HG03045 (cell line): ENCODE measurements at regions not wholly inside any gene's neighbourhood (a gene's known extent, or its start where the extent isn't known, plus 50 kb on each side); places are given as distances from the start of the nearest gene placed in this dataset.

Experiments
- ATAC-seq: cut with Tn5 transposase; IDR thresholded peaks from one replicate; pipeline ENCODE4 v1.9.1; 2021; ENCODE audit warnings: mild to moderate bottlenecking, moderate library complexity; ENCODE audit not compliant: unreplicated experiment

DNA sequence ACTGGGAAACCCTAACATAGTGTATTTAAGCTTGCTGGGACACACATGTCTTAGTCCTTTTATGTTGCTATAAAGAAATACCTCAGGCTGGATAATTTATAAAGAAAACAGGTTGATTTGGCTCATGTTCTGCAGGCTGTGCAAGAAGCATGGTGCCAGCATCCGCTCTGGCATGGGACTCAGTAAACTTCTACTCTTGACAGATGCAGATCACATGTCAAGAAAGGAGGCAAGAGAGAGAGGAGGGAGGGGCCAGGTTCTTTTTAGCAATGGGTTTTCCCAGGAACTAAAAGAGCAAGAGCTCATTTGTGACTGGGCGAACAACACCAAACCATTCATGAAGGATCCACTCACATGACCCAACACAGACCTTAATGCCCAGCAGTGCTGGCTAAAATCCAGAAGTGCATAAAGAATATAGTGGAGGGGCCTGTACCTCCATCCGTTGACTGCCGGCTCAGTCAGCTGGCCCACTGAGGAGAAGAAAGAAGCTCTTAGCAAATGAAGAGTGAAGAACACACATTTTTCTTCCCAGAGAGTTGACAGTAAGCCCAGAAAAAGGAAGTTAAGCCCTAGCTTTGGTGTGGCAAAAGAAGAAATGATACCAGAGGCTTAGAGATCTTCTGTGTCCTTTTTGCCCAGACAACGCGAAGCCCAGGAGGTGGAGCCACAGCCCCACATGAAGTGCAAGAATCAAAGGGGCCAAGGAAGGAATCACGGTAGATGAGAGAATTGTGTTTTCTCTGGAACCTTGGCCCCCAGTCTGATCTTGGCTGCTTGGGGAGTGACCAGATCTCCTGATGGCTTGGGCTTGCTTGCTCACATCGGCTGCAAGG, 183.5 kb upstream of the FAM98A start:
- no peak for ATAC-seq

DNA sequence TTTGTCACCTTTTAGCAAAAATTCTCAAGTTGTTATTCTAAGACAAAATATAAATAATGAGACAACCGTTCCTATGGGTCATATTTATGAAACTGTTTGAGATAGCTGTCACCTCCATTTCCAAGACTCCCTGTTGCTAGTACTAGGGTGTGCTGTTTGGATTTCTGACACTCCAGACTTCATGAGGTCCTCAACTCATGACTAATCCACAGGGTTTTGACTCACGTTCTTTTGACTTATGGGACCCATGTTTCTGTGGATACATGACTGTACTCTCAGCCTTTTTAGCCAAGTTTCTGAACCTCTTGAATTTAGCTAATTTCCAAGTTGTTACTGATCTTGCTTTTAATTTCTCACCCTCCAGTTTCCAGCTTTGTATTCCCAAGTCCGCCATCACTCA, 178.7 kb upstream of the FAM98A start:
- ATAC-seq, result no peak

DNA sequence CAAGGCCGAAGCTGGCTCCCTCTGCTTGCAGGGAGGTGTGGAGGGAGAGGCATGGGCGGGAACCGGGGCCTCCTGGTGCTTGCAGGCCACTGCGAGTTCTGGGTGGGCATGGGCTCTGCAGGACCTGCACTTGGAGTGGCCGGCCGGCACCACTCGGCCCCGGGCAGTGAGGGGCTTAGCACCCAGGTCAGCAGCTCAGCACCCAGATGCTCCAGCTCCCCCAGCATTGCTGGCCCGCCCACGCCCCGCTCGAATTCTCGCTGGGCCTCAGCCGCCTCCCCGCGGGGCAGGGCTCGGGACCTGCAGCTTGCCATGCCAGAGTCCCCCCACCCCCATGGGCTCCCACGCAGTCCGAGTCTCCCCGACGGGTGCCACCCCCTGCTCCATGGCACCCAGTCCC, 176.2 kb upstream of the FAM98A start:
- no peak for ATAC-seq

DNA sequence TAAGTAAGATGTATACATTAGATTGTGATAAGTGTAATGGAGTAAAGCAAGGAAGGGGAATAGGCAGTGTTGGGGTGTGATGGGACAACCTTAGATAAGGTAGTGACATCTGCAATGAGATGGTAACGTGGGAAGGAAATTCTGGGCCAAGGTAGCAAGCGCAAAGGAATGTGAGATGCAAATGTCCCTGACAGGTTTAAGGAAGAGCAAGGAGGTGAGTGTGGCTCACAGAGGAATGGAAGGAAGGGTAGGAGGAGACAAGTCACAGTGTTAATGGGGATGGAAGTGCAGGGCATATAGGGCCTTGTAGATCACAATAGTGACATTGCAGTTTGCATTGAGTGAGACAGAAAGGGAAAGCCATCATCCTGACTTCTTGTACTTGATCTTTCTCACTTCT, 170.9 kb upstream of the FAM98A start:
- ATAC-seq, result no peak

DNA sequence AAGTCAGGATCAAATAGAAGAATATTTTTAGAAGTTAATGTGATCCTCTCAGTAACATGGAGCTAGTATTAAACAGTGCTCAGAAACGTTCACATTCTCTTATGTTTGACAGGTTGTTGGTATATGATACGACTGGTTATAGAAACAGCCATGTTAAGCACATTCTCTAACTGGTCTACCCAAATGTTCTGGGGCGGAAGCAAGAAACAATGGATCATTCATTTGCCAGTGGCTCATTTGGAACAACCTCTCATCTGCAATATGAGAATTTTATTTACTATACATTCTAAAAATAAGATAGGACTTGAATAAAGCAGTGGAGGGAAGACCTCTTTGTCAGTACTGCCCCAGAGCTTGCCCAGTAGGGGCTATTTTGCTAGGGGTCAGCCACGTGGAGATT, 167.1 kb upstream of the FAM98A start:
- no peak for ATAC-seq

DNA sequence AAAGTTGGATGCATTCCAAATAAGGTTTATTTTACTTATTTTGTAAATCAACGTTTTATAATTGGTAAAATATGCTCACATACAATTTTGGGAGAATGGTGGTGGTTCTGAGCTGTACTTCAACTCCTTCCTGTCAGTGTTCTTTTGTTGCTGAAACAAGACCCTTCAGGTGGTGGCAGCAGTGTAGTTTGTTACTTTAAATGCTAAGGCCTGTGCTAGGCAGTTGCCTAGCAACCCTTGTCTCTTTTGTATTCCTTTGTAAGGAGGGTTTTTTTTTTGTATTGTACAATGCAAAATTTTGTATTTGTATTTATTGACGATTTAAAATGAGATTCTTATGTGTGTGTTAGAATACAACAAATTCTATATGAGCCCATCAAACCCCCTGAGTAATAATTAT, 166.0 kb upstream of the FAM98A start:
- ATAC-seq, result no peak

DNA sequence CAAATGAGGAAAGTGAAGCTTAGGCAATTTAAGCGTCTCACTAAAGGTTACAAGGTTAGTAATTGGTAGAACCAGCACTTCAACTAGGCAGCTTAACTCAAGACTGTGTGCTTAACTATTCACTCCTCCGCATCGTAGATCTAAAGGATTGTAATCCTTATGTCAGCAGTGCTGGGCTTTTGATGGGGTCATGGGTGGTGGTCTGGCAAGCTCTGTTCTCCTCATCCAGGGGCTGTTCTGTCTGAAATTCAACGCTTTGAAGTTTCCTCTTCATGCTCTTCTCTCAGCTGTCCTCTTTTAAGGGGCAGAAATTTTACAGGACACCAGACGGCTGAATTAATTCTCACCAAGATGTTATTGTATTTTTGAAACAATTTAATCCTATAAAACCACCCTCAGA, 165.5 kb upstream of the FAM98A start:
- no peak for ATAC-seq

DNA sequence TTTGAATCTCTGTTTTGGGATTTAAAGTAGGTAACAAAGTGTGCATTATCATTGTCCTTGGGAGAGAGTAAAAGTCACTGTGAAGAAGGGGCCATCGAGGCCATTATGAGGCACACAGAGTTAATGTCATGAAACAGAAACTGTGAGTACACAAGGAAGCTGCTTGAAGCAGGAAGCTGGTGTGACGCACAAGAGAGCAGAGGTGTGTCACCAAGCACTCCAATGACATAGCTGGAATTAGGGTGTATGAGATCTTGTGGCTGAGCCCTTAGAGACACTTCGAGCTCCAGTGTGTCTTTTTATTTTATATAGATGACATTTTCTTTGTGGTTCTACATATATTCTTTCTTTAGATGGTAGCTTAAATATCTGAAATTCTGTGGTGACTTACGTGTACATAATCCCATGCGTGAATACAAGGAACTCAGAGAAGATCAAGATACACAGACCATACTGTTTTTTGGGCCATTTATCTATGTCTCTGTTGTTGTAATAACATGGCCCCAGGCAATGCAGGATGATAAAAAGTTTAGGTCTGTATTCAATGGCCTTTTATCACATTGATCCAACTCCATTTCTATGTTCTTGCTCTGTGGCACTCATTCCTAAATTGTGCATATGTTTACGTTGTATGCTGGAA, 164.7 kb upstream of the FAM98A start:
- ATAC-seq, result no peak

DNA sequence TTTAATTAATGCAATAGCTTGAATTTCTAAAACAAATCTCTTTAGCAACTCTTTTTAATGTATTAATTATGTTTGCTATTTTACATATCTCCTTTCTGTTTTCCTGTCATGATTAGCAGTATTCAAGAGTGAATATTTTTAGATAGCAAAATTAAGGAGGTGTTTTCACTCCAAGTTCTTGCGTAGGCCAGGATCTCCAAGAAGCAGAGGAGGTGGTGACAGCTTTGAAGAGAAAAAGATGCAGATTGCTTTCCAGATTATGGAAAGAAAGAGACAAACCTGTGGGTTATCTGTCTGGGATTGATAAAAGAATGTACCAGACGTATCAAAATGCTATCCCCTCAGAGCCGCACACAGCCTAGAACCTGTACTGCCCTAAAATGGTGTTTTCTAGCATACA, 163.5 kb upstream of the FAM98A start:
- ATAC-seq, result no peak

DNA sequence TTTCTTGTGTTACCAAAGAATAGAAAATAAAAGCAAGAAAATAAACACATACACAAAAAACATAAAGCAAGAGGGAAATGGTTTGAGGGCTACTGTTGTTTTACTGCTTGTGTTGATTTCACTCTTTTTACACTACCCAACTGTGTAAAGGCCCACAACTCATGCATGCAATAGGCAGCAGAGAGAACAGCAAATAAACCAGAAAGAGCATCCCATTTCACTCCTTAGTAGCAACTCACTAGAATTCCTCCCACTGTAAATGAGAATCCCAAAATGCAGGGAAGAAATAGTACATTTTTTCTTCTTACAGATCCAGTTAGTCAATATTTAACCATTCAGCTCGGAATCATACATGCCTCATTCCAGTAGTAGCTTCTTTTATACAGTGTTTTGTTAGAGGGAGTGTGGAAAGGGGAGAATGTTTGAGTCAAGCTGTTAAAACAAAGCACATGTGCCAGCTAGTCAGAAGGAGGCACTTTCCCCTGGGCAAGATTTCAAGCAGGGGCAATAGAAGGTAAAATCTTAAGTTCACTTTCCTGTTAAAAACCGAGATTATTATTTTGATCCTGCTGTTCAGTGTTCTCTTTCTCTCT, 147.2 kb upstream of the FAM98A start:
- ATAC-seq, result no peak

DNA sequence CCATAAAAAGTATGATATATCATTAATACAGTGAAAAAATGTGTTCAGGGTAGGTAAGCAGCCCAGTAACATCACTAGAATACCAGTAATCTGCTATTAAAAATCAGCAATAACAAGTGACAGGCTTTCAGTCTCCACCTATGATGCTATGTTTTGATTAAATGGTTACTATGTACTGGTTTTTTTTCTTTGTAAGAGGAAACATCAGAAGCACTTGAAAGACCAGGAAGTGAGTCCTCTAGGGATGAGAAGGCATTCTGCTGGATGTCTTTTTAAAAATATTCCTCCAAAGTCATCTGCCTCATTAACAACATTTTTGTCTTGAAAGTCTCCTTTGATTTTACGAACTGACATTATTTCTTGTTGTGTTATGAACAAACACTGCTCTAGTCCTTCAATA, 136.0 kb upstream of the FAM98A start:
- ATAC-seq, result no peak

DNA sequence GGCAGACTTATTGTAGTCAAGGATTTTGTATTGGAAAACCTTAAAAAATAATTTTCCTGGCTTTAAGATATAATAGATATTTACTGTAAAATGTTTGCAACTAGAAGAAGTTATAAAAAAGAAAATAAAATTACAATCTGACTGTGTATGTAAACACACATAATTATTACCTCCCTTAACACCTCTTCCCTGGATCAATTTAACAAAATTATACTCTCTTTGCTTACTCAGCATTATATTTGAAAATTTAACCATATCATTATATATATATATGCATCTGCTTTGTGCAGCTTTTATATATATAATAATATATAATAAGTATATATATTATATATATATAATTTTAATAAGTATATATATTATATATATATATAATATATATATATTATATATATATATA, 131.7 kb upstream of the FAM98A start:
- no peak for ATAC-seq

DNA sequence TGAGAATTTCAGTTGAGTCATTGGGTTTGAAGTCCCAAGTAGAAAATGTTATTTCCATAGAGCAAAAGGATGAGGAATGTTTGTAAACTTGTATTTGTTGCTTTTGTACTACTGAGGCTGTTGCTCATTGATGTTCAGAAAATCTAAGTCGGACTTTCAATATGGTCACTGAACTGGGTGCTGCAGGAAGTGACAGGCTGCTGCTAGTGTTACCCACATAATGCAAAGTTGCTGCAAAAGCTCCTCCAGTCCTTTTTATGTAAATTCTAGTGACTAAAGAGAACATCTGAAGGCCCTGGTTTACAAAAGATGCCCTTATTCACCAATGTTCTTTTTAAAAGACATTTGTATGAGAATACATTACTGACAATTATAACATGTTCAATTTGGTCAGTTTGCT, 131.1 kb upstream of the FAM98A start:
- ATAC-seq, result no peak

DNA sequence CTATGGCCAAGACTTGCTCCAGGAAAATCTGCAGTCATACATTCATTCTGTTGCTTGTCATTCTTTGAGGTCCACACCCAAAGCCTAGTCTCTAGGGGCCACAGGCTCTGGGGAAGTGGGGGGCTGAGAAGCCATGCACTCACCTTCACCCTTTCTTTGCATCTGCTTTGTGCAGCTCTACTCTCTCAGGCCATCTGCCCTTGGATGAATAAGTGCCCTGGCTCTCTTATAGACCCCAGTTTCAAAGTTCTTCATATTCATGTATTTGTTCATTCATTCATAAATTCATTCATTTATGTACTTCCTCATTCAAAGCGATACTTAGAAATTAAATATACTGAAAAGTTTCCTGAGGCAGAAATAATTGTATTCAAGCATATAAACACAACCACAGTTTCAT, 130.3 kb upstream of the FAM98A start:
- ATAC-seq, result no peak

DNA sequence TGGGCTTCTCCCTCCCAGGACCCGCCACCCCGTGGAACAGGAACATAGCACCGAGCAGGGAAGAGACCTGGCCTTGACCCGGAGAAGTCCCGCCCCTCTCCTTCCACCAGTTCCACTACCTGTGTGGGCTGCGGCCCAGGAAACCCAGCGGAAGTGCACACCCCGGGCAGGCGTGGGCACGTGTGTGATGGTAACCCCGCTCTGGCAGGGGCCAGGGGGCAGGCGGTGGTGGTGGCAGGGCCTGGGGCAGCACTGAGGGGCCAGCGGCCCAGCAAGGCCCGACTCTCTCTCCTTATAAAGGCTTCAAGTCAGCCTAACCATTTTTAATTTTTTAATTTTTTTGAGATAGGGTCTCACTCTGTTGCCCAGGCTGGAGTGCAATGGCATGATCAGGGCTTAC, 129.0 kb upstream of the FAM98A start:
- no peak for ATAC-seq

DNA sequence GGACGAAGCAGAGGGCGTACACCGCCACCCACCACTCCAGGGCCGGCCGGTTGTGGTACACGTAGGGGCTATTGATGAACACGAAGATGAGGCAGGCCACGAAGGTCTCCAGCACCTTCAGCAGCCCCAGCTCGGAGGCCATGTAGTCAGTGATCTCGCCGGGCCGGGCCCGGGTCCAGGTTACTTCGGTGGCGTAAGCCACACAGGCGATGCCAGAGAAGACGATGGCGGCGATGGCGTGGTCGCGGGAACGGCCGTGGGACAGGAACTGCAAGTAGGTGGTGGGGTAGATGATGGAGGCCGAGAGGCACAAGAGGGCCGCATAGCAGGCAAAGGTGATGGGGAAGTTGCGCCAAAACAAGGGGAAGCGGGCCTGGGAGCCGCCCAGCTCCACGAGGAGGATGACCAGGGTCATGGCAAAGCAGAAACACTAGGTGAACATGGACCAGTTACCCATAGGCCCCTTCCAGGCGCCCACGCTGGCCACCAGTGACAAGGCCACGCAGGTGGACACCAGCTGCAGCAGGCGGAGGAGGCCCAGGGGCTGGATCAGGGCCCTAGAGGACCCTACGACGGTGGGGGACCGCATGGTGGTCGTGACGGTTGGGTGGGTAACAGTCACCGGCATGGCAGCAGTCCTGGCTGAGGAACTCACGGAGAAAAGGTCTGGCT, 128.4 kb upstream of the FAM98A start:
- no peak for ATAC-seq

DNA sequence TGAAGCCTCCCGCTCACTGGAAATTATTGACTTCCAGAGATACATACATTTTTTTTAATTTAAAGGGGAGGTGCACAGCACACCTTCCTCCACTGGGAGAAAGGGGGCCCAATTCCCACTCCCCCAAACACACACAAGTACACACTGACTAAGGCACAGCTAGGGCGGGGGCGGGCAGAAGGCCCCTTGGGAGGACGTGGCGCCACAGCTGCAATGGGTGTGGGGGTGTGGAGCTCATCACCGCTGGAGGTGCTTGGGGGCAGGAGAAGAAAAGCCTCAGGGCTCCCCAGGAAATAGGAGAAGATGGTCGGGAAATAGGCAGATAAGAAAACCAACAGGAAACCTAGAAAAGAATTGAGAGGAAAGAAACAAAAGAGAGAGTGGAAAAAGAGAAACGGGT, 127.3 kb upstream of the FAM98A start:
- no peak for ATAC-seq

DNA sequence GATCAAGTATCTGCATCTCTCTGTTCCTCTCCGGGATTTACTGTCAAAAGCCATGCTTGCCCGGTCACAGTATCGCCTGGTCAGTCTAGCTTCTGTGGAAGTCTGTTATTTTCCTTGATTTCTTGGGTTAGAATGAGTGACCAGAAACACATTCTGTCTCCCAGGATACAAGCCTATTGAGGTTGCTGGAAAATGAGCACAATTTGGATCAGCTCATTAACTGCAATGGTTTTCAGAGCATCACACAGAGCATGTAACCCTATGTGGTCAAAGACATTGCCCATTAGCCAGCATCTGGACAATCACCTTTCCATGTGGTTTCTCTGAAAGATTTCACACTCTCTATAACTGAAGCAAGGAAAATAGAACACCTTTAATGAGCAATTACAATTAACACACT, 124.2 kb upstream of the FAM98A start:
- ATAC-seq, result no peak

DNA sequence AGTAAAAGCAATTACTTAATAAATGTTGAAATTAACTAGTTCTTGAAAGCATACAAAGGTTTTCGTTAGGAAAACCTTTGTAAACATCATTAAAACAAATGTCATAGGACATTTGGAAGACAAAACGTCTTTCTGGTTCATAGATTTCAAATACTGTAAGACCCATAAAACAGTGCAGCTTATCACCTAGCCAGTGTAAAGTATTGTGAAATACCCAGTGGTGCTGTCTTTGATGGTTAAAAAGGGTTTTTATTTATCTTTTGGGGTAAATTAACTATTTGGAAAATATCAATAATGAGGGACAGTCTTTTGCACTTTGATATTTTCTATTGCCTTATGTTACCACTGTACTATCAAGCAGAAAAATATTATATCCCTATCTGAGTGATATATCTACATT, 120.0 kb upstream of the FAM98A start:
- no peak for ATAC-seq

DNA sequence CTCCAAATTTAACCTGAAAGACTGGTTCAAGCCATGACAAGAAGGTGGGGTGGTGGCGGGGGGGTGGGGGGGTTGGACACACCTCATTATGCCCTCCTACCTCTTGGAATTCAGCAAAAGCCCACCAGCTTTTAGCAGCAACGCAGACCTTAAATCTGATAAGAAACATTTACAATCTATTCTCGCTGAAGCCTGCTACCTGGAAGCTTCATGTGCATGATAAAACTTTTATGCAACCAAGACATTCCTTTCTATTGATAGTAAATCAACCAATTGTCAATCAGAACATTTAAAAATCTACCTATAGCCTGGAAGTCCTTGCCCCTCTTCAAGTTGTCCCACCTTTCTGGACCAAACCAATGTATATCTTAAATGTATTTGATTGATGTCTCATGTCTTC, 113.6 kb upstream of the FAM98A start:
- no peak for ATAC-seq

DNA sequence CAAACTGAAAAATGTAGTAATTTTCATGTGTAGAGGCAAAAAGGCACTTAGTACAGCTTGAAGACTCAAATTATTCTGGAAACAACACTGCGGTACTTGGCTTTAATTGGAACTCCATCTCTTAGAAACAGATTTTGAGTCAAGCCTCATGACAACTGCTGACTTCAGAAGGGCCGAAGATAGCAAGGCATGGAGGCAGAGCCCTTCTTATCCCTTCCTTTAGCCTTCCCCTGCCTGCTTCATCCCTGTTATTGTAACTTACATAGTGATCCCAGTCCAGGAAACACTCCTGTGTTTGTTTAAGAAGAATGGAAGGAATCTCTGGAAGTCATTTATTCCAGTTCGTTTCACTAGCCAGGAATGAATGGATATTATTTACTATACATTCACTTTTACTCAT, 110.9 kb upstream of the FAM98A start:
- no peak for ATAC-seq

DNA sequence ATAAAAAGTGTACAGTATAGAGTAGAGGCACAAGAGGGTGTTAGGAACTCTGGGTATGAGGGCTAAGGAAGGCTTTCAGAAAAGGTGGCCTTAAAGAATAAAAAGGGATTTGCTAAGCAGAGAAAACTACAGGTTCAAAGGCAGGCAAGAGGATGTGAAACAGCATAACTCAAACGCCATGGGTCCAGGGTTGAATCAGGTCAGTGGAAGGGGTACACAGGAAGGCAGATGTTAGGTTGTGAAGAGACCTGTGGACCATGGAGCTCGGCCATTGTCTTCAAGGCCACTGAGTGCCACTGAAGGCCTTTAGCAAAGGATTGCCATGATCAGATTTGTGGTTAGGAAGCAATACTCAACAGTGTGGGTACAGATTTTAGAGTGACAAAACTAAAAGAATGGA, 108.2 kb upstream of the FAM98A start:
- ATAC-seq, result no peak
